HL-60 (cell line): ENCODE measurements at regions not wholly inside any gene's neighbourhood (a gene's known extent, or its start where the extent isn't known, plus 50 kb on each side); places are given as distances from the start of the nearest gene placed in this dataset.

ENCODE experiments used
- POLR2AphosphoS5 ChIP-seq: IDR thresholded peaks from 2 replicates; pipeline ENCODE4 v1.6.1; 2012; ENCODE audit warnings: low read depth
- TF ChIP-seq, protein P1 (sequence below): IDR thresholded peaks from one replicate; pipeline ENCODE4 v1.5.1; 2011; ENCODE audit warnings: low read length, control low read depth, inconsistent platforms; ENCODE audit not compliant: insufficient read depth
- TF ChIP-seq, protein P2 (sequence below): IDR thresholded peaks from 2 replicates; pipeline ENCODE4 v1.6.1; 2012; ENCODE audit warnings: low read depth; ENCODE audit not compliant: insufficient replicate concordance

DNA sequence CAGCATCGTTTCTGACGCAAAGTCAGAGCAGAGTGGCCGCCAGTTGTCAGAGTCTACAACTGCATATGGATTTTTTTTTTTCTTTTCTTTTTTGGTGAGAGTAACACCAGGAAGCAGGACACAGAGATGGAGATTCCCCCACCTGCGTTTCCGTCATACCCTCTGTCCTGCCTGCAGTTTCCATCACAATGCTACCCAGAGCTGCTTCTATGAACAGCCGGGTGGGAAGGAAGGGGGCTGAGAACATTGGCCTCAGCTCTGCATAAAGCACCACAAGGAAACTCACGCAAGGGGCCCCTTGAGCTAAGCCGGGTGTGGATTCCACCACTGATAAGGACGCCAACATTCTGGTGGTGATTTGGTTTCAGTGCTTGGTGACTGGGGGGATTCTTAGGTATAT, 183.5 kb upstream of the AFDN start:
- TF ChIP-seq, protein P1, sequence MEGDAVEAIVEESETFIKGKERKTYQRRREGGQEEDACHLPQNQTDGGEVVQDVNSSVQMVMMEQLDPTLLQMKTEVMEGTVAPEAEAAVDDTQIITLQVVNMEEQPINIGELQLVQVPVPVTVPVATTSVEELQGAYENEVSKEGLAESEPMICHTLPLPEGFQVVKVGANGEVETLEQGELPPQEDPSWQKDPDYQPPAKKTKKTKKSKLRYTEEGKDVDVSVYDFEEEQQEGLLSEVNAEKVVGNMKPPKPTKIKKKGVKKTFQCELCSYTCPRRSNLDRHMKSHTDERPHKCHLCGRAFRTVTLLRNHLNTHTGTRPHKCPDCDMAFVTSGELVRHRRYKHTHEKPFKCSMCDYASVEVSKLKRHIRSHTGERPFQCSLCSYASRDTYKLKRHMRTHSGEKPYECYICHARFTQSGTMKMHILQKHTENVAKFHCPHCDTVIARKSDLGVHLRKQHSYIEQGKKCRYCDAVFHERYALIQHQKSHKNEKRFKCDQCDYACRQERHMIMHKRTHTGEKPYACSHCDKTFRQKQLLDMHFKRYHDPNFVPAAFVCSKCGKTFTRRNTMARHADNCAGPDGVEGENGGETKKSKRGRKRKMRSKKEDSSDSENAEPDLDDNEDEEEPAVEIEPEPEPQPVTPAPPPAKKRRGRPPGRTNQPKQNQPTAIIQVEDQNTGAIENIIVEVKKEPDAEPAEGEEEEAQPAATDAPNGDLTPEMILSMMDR = no peak
- no peak for TF ChIP-seq POLR2AphosphoS5
- TF ChIP-seq, protein P2, sequence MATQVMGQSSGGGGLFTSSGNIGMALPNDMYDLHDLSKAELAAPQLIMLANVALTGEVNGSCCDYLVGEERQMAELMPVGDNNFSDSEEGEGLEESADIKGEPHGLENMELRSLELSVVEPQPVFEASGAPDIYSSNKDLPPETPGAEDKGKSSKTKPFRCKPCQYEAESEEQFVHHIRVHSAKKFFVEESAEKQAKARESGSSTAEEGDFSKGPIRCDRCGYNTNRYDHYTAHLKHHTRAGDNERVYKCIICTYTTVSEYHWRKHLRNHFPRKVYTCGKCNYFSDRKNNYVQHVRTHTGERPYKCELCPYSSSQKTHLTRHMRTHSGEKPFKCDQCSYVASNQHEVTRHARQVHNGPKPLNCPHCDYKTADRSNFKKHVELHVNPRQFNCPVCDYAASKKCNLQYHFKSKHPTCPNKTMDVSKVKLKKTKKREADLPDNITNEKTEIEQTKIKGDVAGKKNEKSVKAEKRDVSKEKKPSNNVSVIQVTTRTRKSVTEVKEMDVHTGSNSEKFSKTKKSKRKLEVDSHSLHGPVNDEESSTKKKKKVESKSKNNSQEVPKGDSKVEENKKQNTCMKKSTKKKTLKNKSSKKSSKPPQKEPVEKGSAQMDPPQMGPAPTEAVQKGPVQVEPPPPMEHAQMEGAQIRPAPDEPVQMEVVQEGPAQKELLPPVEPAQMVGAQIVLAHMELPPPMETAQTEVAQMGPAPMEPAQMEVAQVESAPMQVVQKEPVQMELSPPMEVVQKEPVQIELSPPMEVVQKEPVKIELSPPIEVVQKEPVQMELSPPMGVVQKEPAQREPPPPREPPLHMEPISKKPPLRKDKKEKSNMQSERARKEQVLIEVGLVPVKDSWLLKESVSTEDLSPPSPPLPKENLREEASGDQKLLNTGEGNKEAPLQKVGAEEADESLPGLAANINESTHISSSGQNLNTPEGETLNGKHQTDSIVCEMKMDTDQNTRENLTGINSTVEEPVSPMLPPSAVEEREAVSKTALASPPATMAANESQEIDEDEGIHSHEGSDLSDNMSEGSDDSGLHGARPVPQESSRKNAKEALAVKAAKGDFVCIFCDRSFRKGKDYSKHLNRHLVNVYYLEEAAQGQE = no peak
